ENCODE measurements at regions not wholly inside any gene's neighbourhood (a gene's known extent, or its start where the extent isn't known, plus 50 kb on each side); places are given as distances from the start of the nearest gene placed in this dataset.

- no peak overlapping the region for H3K4me3 ChIP-seq (ENCODE audit: low read length)
- H3K9ac ChIP-seq (ENCODE audit: low read depth, low read length) = no peak overlapping the region
- H3K27me3 ChIP-seq (ENCODE audit: insufficient read depth, low read length) = no peaks in the 10 kb centered on the region; the same call in 1 of the 2 replicates
- no peaks in the 10 kb centered on the region for H3K9me3 ChIP-seq (ENCODE audit: insufficient read depth, low read depth, low read length)
- no peaks in the 10 kb centered on the region for H3K36me3 ChIP-seq (ENCODE audit: insufficient read depth, low read length)
- H3K27ac ChIP-seq (ENCODE audit: low read depth, low read length) = no peak overlapping the region
- 92% methylated on average over 17 of the region's 17 CpGs for WGBS
- H3K4me1 ChIP-seq (ENCODE audit: insufficient read depth, low read length) = no peaks in the 10 kb centered on the region
These were observed 250.1 kb downstream of the NDUFA10 start for GRCh38 chr2:239774933-239775622.

GRCh38 chr2:239774142-239774462 is 251.0 kb downstream of the NDUFA10 start:
- no peak overlapping the region for H3K4me3 ChIP-seq (ENCODE audit: low read length)
- H3K27me3 ChIP-seq (ENCODE audit: insufficient read depth, low read length) = no peaks in the 10 kb centered on the region; the same call in 1 of the 2 replicates
- 94% methylated on average over 4 of the region's 4 CpGs for WGBS
- H3K27ac ChIP-seq (ENCODE audit: low read depth, low read length) = no peak overlapping the region
- no peaks in the 10 kb centered on the region for H3K36me3 ChIP-seq (ENCODE audit: insufficient read depth, low read length)
- H3K4me1 ChIP-seq (ENCODE audit: insufficient read depth, low read length) = no peaks in the 10 kb centered on the region
- H3K9me3 ChIP-seq (ENCODE audit: insufficient read depth, low read depth, low read length) = no peaks in the 10 kb centered on the region
- H3K9ac ChIP-seq (ENCODE audit: low read depth, low read length) = no peak overlapping the region

- H3K9me3 ChIP-seq (ENCODE audit: insufficient read depth, low read depth, low read length) = no peaks in the 10 kb centered on the region
- H3K27me3 ChIP-seq (ENCODE audit: insufficient read depth, low read length) = no peaks in the 10 kb centered on the region; the same call in 1 of the 2 replicates
- H3K4me1 ChIP-seq (ENCODE audit: insufficient read depth, low read length) = no peaks in the 10 kb centered on the region
- H3K36me3 ChIP-seq (ENCODE audit: insufficient read depth, low read length) = no peaks in the 10 kb centered on the region
- 94% methylated on average over 15 of the region's 15 CpGs for WGBS
- H3K4me3 ChIP-seq (ENCODE audit: low read length) = no peak overlapping the region
- no peak overlapping the region for H3K9ac ChIP-seq (ENCODE audit: low read depth, low read length)
- no peak overlapping the region for H3K27ac ChIP-seq (ENCODE audit: low read depth, low read length)
These were observed 251.7 kb downstream of the NDUFA10 start for GRCh38 chr2:239773228-239774141.

GRCh38 chr2:239772721-239773120 is 252.4 kb downstream of the NDUFA10 start:
- H3K27ac ChIP-seq (ENCODE audit: low read depth, low read length) = no peak overlapping the region
- WGBS = 96% methylated on average over 5 of the region's 5 CpGs

GRCh38 chr2:239770246-239770639 is 254.9 kb downstream of the NDUFA10 start:
- WGBS = 93% methylated on average over 7 of the region's 7 CpGs
- no peaks in the 10 kb centered on the region for H3K9me3 ChIP-seq (ENCODE audit: insufficient read depth, low read depth, low read length)
- no peak overlapping the region for H3K9ac ChIP-seq (ENCODE audit: low read depth, low read length)
- no peaks in the 10 kb centered on the region for H3K27me3 ChIP-seq (ENCODE audit: insufficient read depth, low read length)
- no peaks in the 10 kb centered on the region for H3K4me1 ChIP-seq (ENCODE audit: insufficient read depth, low read length)
- H3K27ac ChIP-seq (ENCODE audit: low read depth, low read length) = no peak overlapping the region
- no peaks in the 10 kb centered on the region for H3K36me3 ChIP-seq (ENCODE audit: insufficient read depth, low read length)
- no peak overlapping the region for H3K4me3 ChIP-seq (ENCODE audit: low read length)

More at GRCh38 chr2:239772721-239773120, 252.4 kb downstream of the NDUFA10 start:
- Histone ChIP-seq H3K9ac (ENCODE audit: low read depth, low read length) (no peak overlapping the region), H3K27me3 (ENCODE audit: insufficient read depth, low read length) (no peaks in the 10 kb centered on the region; the same call in 1 of the 2 replicates), H3K36me3 (ENCODE audit: insufficient read depth, low read length) (no peaks in the 10 kb centered on the region), H3K4me3 (ENCODE audit: low read length) (no peak overlapping the region), H3K9me3 (ENCODE audit: insufficient read depth, low read depth, low read length) (no peaks in the 10 kb centered on the region), H3K4me1 (ENCODE audit: insufficient read depth, low read length) (no peaks in the 10 kb centered on the region)

- H3K4me3 ChIP-seq (ENCODE audit: low read length) = no peak overlapping the region
- WGBS = 94% methylated on average over 18 of the region's 18 CpGs
- H3K27me3 ChIP-seq (ENCODE audit: insufficient read depth, low read length) = no peaks in the 10 kb centered on the region
- H3K9ac ChIP-seq (ENCODE audit: low read depth, low read length) = no peak overlapping the region
- no peaks in the 10 kb centered on the region for H3K4me1 ChIP-seq (ENCODE audit: insufficient read depth, low read length)
- H3K9me3 ChIP-seq (ENCODE audit: insufficient read depth, low read depth, low read length) = no peaks in the 10 kb centered on the region
- no peaks in the 10 kb centered on the region for H3K36me3 ChIP-seq (ENCODE audit: insufficient read depth, low read length)
- H3K27ac ChIP-seq (ENCODE audit: low read depth, low read length) = no peak overlapping the region
These were observed 255.4 kb downstream of the NDUFA10 start for GRCh38 chr2:239769554-239770245.

- Histone ChIP-seq H3K27ac (ENCODE audit: low read depth, low read length) (no peak overlapping the region), H3K9ac (ENCODE audit: low read depth, low read length) (no peak overlapping the region), H3K36me3 (ENCODE audit: insufficient read depth, low read length) (no peaks in the 10 kb centered on the region), H3K4me1 (ENCODE audit: insufficient read depth, low read length) (no peaks in the 10 kb centered on the region), H3K9me3 (ENCODE audit: insufficient read depth, low read depth, low read length) (no peaks in the 10 kb centered on the region), H3K4me3 (ENCODE audit: low read length) (no peak overlapping the region), H3K27me3 (ENCODE audit: insufficient read depth, low read length) (no peaks in the 10 kb centered on the region)
- 97% methylated on average over 10 of the region's 10 CpGs for WGBS
These were observed 256.1 kb downstream of the NDUFA10 start for GRCh38 chr2:239768907-239769553.

- H3K4me3 ChIP-seq (ENCODE audit: low read length) = no peak overlapping the region
- no peak overlapping the region for H3K9ac ChIP-seq (ENCODE audit: low read depth, low read length)
- no peak overlapping the region for H3K27ac ChIP-seq (ENCODE audit: low read depth, low read length)
- H3K27me3 ChIP-seq (ENCODE audit: insufficient read depth, low read length) = no peaks in the 10 kb centered on the region
- WGBS = 94% methylated on average over 23 of the region's 23 CpGs
- no peaks in the 10 kb centered on the region for H3K36me3 ChIP-seq (ENCODE audit: insufficient read depth, low read length)
- H3K9me3 ChIP-seq (ENCODE audit: insufficient read depth, low read depth, low read length) = no peaks in the 10 kb centered on the region
- H3K4me1 ChIP-seq (ENCODE audit: insufficient read depth, low read length) = no peaks in the 10 kb centered on the region
These were observed 256.9 kb downstream of the NDUFA10 start for GRCh38 chr2:239768031-239768790.

GRCh38 chr2:239767021-239767905 is 257.9 kb downstream of the NDUFA10 start:
- Histone ChIP-seq H3K27ac (ENCODE audit: low read depth, low read length) (no peak overlapping the region), H3K9ac (ENCODE audit: low read depth, low read length) (no peak overlapping the region)

GRCh38 chr2:239765911-239766310 is 259.2 kb downstream of the NDUFA10 start:
- WGBS = 95% methylated on average over 12 of the region's 12 CpGs
- no peak overlapping the region for H3K4me3 ChIP-seq (ENCODE audit: low read length)
- H3K27me3 ChIP-seq (ENCODE audit: insufficient read depth, low read length) = no peaks in the 10 kb centered on the region
- H3K27ac ChIP-seq (ENCODE audit: low read depth, low read length) = no peak overlapping the region
- H3K36me3 ChIP-seq (ENCODE audit: insufficient read depth, low read length) = no peaks in the 10 kb centered on the region
- no peaks in the 10 kb centered on the region for H3K9me3 ChIP-seq (ENCODE audit: insufficient read depth, low read depth, low read length)
- no peaks in the 10 kb centered on the region for H3K4me1 ChIP-seq (ENCODE audit: insufficient read depth, low read length)
- H3K9ac ChIP-seq (ENCODE audit: low read depth, low read length) = no peak overlapping the region

More at GRCh38 chr2:239767021-239767905, 257.9 kb downstream of the NDUFA10 start:
- WGBS = 89% methylated on average over 26 of the region's 26 CpGs
- no peak overlapping the region for H3K4me3 ChIP-seq (ENCODE audit: low read length)
- H3K9me3 ChIP-seq (ENCODE audit: insufficient read depth, low read depth, low read length) = no peaks in the 10 kb centered on the region
- H3K4me1 ChIP-seq (ENCODE audit: insufficient read depth, low read length) = no peaks in the 10 kb centered on the region
- H3K27me3 ChIP-seq (ENCODE audit: insufficient read depth, low read length) = no peaks in the 10 kb centered on the region
- H3K36me3 ChIP-seq (ENCODE audit: insufficient read depth, low read length) = no peaks in the 10 kb centered on the region

All from HUES64 (cell line).